GM12878 (cell line): ENCODE measurements at regions not wholly inside any gene's neighbourhood (a gene's known extent, or its start where the extent isn't known, plus 50 kb on each side); places are given as distances from the start of the nearest gene placed in this dataset.
A peak's percentile ranks its signal among the peaks of the same experiment; 100 is the strongest.

Experiments used
- ATAC-seq: fragments of 200-7000 bp; cut with Tn5 transposase; 3 replicates; pipeline ENCODE4 v1.9.1; 2020; ENCODE audit warnings: mild to moderate bottlenecking, moderate library complexity
- BruUV-seq: library from RNA; stranded (reverse); fragments of 400-500 nt; replicated peaks from 2 replicates; lab custom pipeline; 2021; lab: Mats Ljungman, UMichigan
- CTCF ChIA-PET: fragments of 300-600 bp; sonication (Branson Sonifier 250); formaldehyde crosslinking; extraction: SDS; loops from one replicate; lab custom pipeline; 2021; ENCODE audit warnings: inconsistent platforms; lab: Yijun Ruan, JAX
- POLR2A ChIA-PET: fragments of 350-600 bp; formaldehyde crosslinking; extraction: SDS; loops from one replicate; lab custom pipeline; 2021; ENCODE audit warnings: inconsistent platforms; lab: Charles Lee
- RAD21 ChIA-PET: fragments of 300-600 bp; sonication (Branson Sonifier 250); formaldehyde crosslinking; loops from one replicate; lab custom pipeline; 2023; ENCODE audit warnings: antibody characterized with exemption; ENCODE audit not compliant: unreplicated experiment; lab: Charles Lee
- SMC1A ChIA-PET: fragments of 300-600 bp; sonication (Branson Sonifier 250); formaldehyde crosslinking; loops from one replicate; lab custom pipeline; 2023; ENCODE audit not compliant: unreplicated experiment, uncharacterized antibody; lab: Charles Lee
- DNase-seq: peaks from one replicate; pipeline ENCODE4 v3.0.0-alpha.2; 2011; ENCODE audit warnings: low read depth, low spot score
- FAIRE-seq: peaks from 3 replicates; lab custom pipeline; 2011; peaks lifted over from hg19 to GRCh38; lab: Jason Lieb, UNC
- H2AFZ ChIP-seq: 2 replicates; pipeline ENCODE4 v1.6.0; 2011; ENCODE audit warnings: low read depth, low read length, control low read depth; ENCODE audit not compliant: control insufficient read depth
- H3K27ac ChIP-seq: 2 replicates; pipeline ENCODE4 v1.5.1; 2011; ENCODE audit warnings: control low read depth; ENCODE audit not compliant: control insufficient read depth, insufficient read depth
- H3K27me3 ChIP-seq, 2 experiments: replicated peaks in 1 of 2; 2 replicates each; pipeline versions ENCODE4 v1.6.0 to v1.6.1; 2011; ENCODE audit warnings: low read length in 1 of 2; ENCODE audit not compliant: control insufficient read depth in 2 of 2, insufficient read depth in 2 of 2
- H3K36me3 ChIP-seq, 2 experiments: 2 replicates each; pipeline ENCODE4 v1.5.1; 2011; ENCODE audit warnings: low read length in 1 of 2; ENCODE audit not compliant: control insufficient read depth in 2 of 2, insufficient read depth in 2 of 2
- H3K4me1 ChIP-seq: 2 replicates; pipeline ENCODE4 v1.6.1; 2011; ENCODE audit warnings: mild to moderate bottlenecking, low read length, moderate library complexity, mixed read lengths; ENCODE audit not compliant: control insufficient read depth, insufficient read depth
- H3K4me2 ChIP-seq: 2 replicates; pipeline ENCODE4 v1.6.0; 2011; ENCODE audit warnings: control low read depth; ENCODE audit not compliant: control insufficient read depth, insufficient read depth
- H3K4me3 ChIP-seq: fragments of 200-600 bp; sonication (generic); 2 replicates; pipeline ENCODE4 v1.5.1; 2016
- H3K79me2 ChIP-seq: 2 replicates; pipeline ENCODE4 v1.6.0; 2011; ENCODE audit warnings: low read length; ENCODE audit not compliant: control insufficient read depth, insufficient read depth
- H3K9ac ChIP-seq: 2 replicates; pipeline ENCODE4 v1.8.0; 2011; ENCODE audit warnings: low read length, control low read depth, mixed read lengths; ENCODE audit not compliant: control insufficient read depth, insufficient read depth
- H3K9me3 ChIP-seq: replicated peaks from 3 replicates; pipeline ENCODE4 v1.5.1; 2011; ENCODE audit warnings: mild to moderate bottlenecking, low read length; ENCODE audit not compliant: control insufficient read depth, insufficient read depth
- H4K20me1 ChIP-seq: 2 replicates; pipeline ENCODE4 v1.6.0; 2011; ENCODE audit not compliant: control insufficient read depth, insufficient read depth
- ASH2L ChIP-seq: fragments of 300-600, 200-600 bp; sonication (generic); IDR thresholded peaks from 2 replicates; pipeline ENCODE4 v1.6.1; 2017; ENCODE audit warnings: low read depth, mild to moderate bottlenecking, borderline replicate concordance
- BCLAF1 ChIP-seq: fragments of 450-650 bp; IDR thresholded peaks from 2 replicates; pipeline ENCODE4 v1.6.1; 2017; ENCODE audit warnings: antibody characterized with exemption, mild to moderate bottlenecking, moderate library complexity
- ELK1 ChIP-seq: IDR thresholded peaks from 2 replicates; pipeline ENCODE4 v1.6.1; 2012; ENCODE audit warnings: low read depth, low read length, improper control_type of control experiment
- FOXK2 ChIP-seq: fragments of 450-650 bp; IDR thresholded peaks from 2 replicates; pipeline ENCODE4 v1.6.1; 2017; ENCODE audit warnings: mild to moderate bottlenecking, moderate library complexity
- KLF5 ChIP-seq: fragments of 450-650 bp; IDR thresholded peaks from 2 replicates; pipeline ENCODE4 v1.6.1; 2014; ENCODE audit warnings: mild to moderate bottlenecking; ENCODE audit not compliant: partially characterized antibody
- NFYA ChIP-seq: IDR thresholded peaks from 2 replicates; pipeline ENCODE4 v1.6.1; 2011; ENCODE audit warnings: low read depth, mild to moderate bottlenecking, low read length, improper control_type of control experiment, borderline replicate concordance
- PBX3 ChIP-seq: IDR thresholded peaks from 2 replicates; pipeline ENCODE4 v1.6.1; 2011; ENCODE audit warnings: mild to moderate bottlenecking, low read depth, low read length, moderate library complexity; ENCODE audit not compliant: insufficient replicate concordance
- PKNOX1 ChIP-seq: fragments of 450-650 bp; IDR thresholded peaks from 2 replicates; pipeline ENCODE4 v1.6.1; 2016; ENCODE audit warnings: mild to moderate bottlenecking
- SIN3A ChIP-seq: IDR thresholded peaks from 2 replicates; pipeline ENCODE4 v1.6.1; 2012; ENCODE audit warnings: low read depth, low read length, improper control_type of control experiment
- SIX5 ChIP-seq: IDR thresholded peaks from 2 replicates; pipeline ENCODE4 v1.6.1; 2011; ENCODE audit warnings: mild to moderate bottlenecking, low read depth, low read length, moderate library complexity; ENCODE audit not compliant: severe bottlenecking
- SMARCA5 ChIP-seq: fragments of 450-650 bp; IDR thresholded peaks from 2 replicates; pipeline ENCODE4 v1.6.1; 2017; ENCODE audit warnings: mild to moderate bottlenecking
- SMC3 ChIP-seq: IDR thresholded peaks from 2 replicates; pipeline ENCODE4 v1.6.1; 2011; ENCODE audit warnings: low read length, improper control_type of control experiment, borderline replicate concordance
- TCF12 ChIP-seq: IDR thresholded peaks from 2 replicates; pipeline ENCODE4 v1.6.1; 2011; ENCODE audit warnings: low read depth, mild to moderate bottlenecking, low read length
- TCF3 ChIP-seq: IDR thresholded peaks from 2 replicates; pipeline ENCODE4 v1.6.1; 2012; ENCODE audit warnings: low read depth, mild to moderate bottlenecking, low read length, borderline replicate concordance; ENCODE audit not compliant: insufficient read depth
- TCF7 ChIP-seq: IDR thresholded peaks from 2 replicates; pipeline ENCODE4 v1.6.1; 2014; ENCODE audit warnings: antibody characterized with exemption, borderline replicate concordance
- ZBED1 ChIP-seq: IDR thresholded peaks from 2 replicates; pipeline ENCODE4 v1.6.1; 2016; ENCODE audit warnings: borderline replicate concordance
- ZNF384 ChIP-seq: IDR thresholded peaks from 2 replicates; pipeline ENCODE4 v1.6.1; 2012; ENCODE audit warnings: low read depth, mild to moderate bottlenecking, low read length, improper control_type of control experiment, borderline replicate concordance
- ZSCAN29 ChIP-seq: fragments of 450-650 bp; IDR thresholded peaks from 2 replicates; pipeline ENCODE4 v1.6.1; 2017; ENCODE audit warnings: mild to moderate bottlenecking, moderate library complexity
- WGBS: methylation state at CpG from one replicate; pipeline ENCODE4 v1.1.6; 2016; ENCODE audit warnings: low lambda C conversion rate; ENCODE audit not compliant: insufficient replicate concordance, insufficient coverage; ENCODE audit errors: missing lambda C conversion rate; 5-methylcytosine and 5-hydroxymethylcytosine counted together
- in situ Hi-C: fragments of 300-500 bp; cut with MboI; formaldehyde crosslinking; loops from 9 replicates; pipeline ENCODE4 v1.14.3; 2018; ENCODE audit warnings: mixed read lengths
- intact Hi-C: fragments of 100-400 bp; cut with micrococcal nuclease; formaldehyde crosslinking; loops from one replicate; pipeline ENCODE4 v1.14.2; 2022; ENCODE audit not compliant: unreplicated experiment

GRCh38 chr2:150403457-150403856 lies 84.0 kb downstream of the RND3 start:
- Histone ChIP-seq H3K4me3 (no peak overlapping the region), H4K20me1 (no peaks in the 10 kb centered on the region), H3K27me3 (no peaks in the 10 kb centered on the region), H3K4me1 (no peaks in the 10 kb centered on the region), H3K79me2 (no peaks in the 10 kb centered on the region), H3K9ac (no peak overlapping the region), H3K9me3 (no peaks in the 10 kb centered on the region), H3K27ac (no peak overlapping the region), H3K4me2 (no peak overlapping the region), H3K36me3 (no peaks in the 10 kb centered on the region), H2AFZ (no peak overlapping the region)
- ChIA-PET POLR2A (interaction anchor here (1.7 kb wide), 1 partner anchor 69 kb away, joined by 8 read pairs; no protein-coding TSS in a partner anchor), SMC1A (interaction anchor here (0.8 to 2.1 kb wide), 12 partner anchors 11 to 276 kb away, joined by 3 to 6 read pairs (median 3); no protein-coding TSS in a partner anchor), RAD21 (interaction anchor here (0.9 to 2.1 kb wide), 5 partner anchors 11 to 74 kb away, joined by 3 to 8 read pairs (median 5); no protein-coding TSS in a partner anchor), CTCF (interaction anchor here (0.6 to 1.9 kb wide), 4 partner anchors 12 to 1158 kb away, joined by 3 to 6 read pairs (median 3); no protein-coding TSS in a partner anchor)
- intact Hi-C loops = no loop called here
- no TSS peak for BruUV-seq
- FAIRE-seq = no peak
- DNase-seq = peak; percentile 23
- in situ Hi-C loops = no loop called here
- WGBS = 0% methylated on average over 2 of the region's 2 CpGs
- peak; percentile 97 for ATAC-seq
- TF ChIP-seq NFYA (no peak), ZNF384 (no peak), PKNOX1 (peak; percentile 72), SIN3A (no peak), BCLAF1 (no peak), ASH2L (no peak), TCF3 (peak; percentile 60; the same call in 1 of the 2 replicates), ELK1 (no peak), FOXK2 (no peak), ZSCAN29 (no peak), PBX3 (peak; percentile 64), SMC3 (no peak), SIX5 (no peak), SMARCA5 (no peak), KLF5 (no peak), ZBED1 (peak; percentile 33; the same call in 1 of the 2 replicates), TCF12 (peak; percentile 81), TCF7 (no peak)
